ENCODE measurements at regions not wholly inside any gene's neighbourhood (a gene's known extent, or its start where the extent isn't known, plus 50 kb on each side); places are given as distances from the start of the nearest gene placed in this dataset.

DNA sequence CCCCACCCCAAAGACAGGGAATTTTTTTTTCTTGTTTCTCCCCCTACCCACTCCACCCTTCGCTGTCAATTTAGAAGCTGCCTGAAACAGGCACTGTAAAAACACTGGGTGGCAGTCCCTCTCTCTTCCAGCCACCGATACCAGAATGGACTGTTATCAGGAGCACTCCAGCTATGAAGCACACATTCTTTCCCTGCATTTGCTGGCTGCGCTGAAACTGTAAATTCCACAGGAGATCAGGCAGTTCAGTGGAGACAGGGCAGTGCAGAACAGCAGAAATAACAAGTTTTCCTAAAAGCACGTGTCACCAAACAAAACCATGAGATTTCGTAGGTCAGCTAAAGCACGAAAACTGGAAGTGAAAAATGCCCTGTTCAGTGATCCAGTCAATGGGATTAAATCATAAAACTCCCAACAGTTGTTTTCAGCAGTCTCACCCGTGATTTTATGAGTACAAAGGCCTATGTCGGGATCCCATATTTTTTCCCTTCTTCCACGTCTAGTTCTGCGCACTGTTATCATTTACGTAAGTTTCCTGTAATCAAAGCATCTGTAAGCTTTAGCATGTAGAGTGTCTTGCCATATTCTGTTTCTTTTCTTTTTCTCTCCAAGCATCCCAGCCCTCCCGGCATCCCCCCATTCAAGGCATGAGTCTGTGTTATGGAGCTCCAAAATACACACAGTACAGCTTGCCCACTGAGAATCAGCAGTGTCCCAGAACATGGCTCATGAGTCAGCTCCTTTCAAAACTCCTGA, 359.9 kb upstream of the EPHA7 start:
- no peaks in the 10 kb centered on the region for H3K27me3 ChIP-seq (ENCODE audit: control insufficient read depth in 1 of 2, insufficient read depth in 2 of 2, low read length in 2 of 2)
- H3K36me3 ChIP-seq (ENCODE audit: control insufficient read depth in 2 of 2, insufficient read depth in 2 of 2, low read length in 1 of 2), result no peaks in the 10 kb centered on the region
- no peak overlapping the region for H3K4me3 ChIP-seq (ENCODE audit: low read depth in 1 of 2, low read length in 2 of 2)
- H3K4me1 ChIP-seq (ENCODE audit: control insufficient read depth in 2 of 2, insufficient read depth in 2 of 2, low read length in 1 of 2), result no peaks in the 10 kb centered on the region
- WGBS, 2 donors, result 59 to 60% methylated on average over 12 of the region's 12 CpGs
- no peak overlapping the region for H3K27ac ChIP-seq (ENCODE audit: low read depth in 2 of 2, low read length in 1 of 2)
- peaks cover 0 to 3% of the 10 kb centered on the region in 2 donors for H3K9me3 ChIP-seq (ENCODE audit: control insufficient read depth in 2 of 2, insufficient read depth in 1 of 2, low read depth in 1 of 2, low read length in 1 of 2)

- no peaks in the 10 kb centered on the region for H3K9me3 ChIP-seq (ENCODE audit: control insufficient read depth in 2 of 2, insufficient read depth in 1 of 2, low read depth in 1 of 2, low read length in 1 of 2)
- H3K27ac ChIP-seq (ENCODE audit: low read depth in 2 of 2, low read length in 1 of 2), result no peak overlapping the region
- no peaks in the 10 kb centered on the region for H3K27me3 ChIP-seq (ENCODE audit: control insufficient read depth in 1 of 2, insufficient read depth in 2 of 2, low read length in 2 of 2)
- no peaks in the 10 kb centered on the region for H3K4me1 ChIP-seq (ENCODE audit: control insufficient read depth in 2 of 2, insufficient read depth in 2 of 2, low read length in 1 of 2)
- no peaks in the 10 kb centered on the region for H3K36me3 ChIP-seq (ENCODE audit: control insufficient read depth in 2 of 2, insufficient read depth in 2 of 2, low read length in 1 of 2)
- 91 to 94% methylated on average over 2 of the region's 2 CpGs for WGBS, 2 donors
- no peak overlapping the region for H3K4me3 ChIP-seq (ENCODE audit: low read depth in 1 of 2, low read length in 2 of 2)
These were observed 339.8 kb upstream of the EPHA7 start for GRCh38 chr6:93759190-93759589.

GRCh38 chr6:93751969-93752368, 332.6 kb upstream of the EPHA7 start:
- no peak overlapping the region for H3K4me3 ChIP-seq (ENCODE audit: low read depth in 1 of 2, low read length in 2 of 2)
- H3K36me3 ChIP-seq (ENCODE audit: control insufficient read depth in 2 of 2, insufficient read depth in 2 of 2, low read length in 1 of 2), result no peaks in the 10 kb centered on the region
- H3K27me3 ChIP-seq (ENCODE audit: control insufficient read depth in 1 of 2, insufficient read depth in 2 of 2, low read length in 2 of 2), result no peaks in the 10 kb centered on the region
- H3K9me3 ChIP-seq (ENCODE audit: control insufficient read depth in 2 of 2, insufficient read depth in 1 of 2, low read depth in 1 of 2, low read length in 1 of 2), result no peaks in the 10 kb centered on the region
- H3K4me1 ChIP-seq (ENCODE audit: control insufficient read depth in 2 of 2, insufficient read depth in 2 of 2, low read length in 1 of 2), result no peaks in the 10 kb centered on the region
- 38 to 41% methylated on average over 2 of the region's 2 CpGs for WGBS, 2 donors
- no peak overlapping the region for H3K27ac ChIP-seq (ENCODE audit: low read depth in 2 of 2, low read length in 1 of 2)

GRCh38 chr6:93749930-93750329, 330.6 kb upstream of the EPHA7 start:
- Histone ChIP-seq H3K4me1 (ENCODE audit: control insufficient read depth in 2 of 2, insufficient read depth in 2 of 2, low read length in 1 of 2) (no peaks in the 10 kb centered on the region), H3K27me3 (ENCODE audit: control insufficient read depth in 1 of 2, insufficient read depth in 2 of 2, low read length in 2 of 2) (no peaks in the 10 kb centered on the region), H3K4me3 (ENCODE audit: low read depth in 1 of 2, low read length in 2 of 2) (no peak overlapping the region), H3K36me3 (ENCODE audit: control insufficient read depth in 2 of 2, insufficient read depth in 2 of 2, low read length in 1 of 2) (no peaks in the 10 kb centered on the region), H3K9me3 (ENCODE audit: control insufficient read depth in 2 of 2, insufficient read depth in 1 of 2, low read depth in 1 of 2, low read length in 1 of 2) (no peaks in the 10 kb centered on the region), H3K27ac (ENCODE audit: low read depth in 2 of 2, low read length in 1 of 2) (no peak overlapping the region)
- 49 to 57% methylated on average over 2 of the region's 2 CpGs for whole genome bisulfite sequencing, 2 donors

GRCh38 chr6:93749191-93749590, 329.8 kb upstream of the EPHA7 start:
- Histone ChIP-seq H3K36me3 (ENCODE audit: control insufficient read depth in 2 of 2, insufficient read depth in 2 of 2, low read length in 1 of 2) (no peaks in the 10 kb centered on the region), H3K27me3 (ENCODE audit: control insufficient read depth in 1 of 2, insufficient read depth in 2 of 2, low read length in 2 of 2) (no peaks in the 10 kb centered on the region), H3K4me3 (ENCODE audit: low read depth in 1 of 2, low read length in 2 of 2) (no peak overlapping the region), H3K27ac (ENCODE audit: low read depth in 2 of 2, low read length in 1 of 2) (no peak overlapping the region), H3K4me1 (ENCODE audit: control insufficient read depth in 2 of 2, insufficient read depth in 2 of 2, low read length in 1 of 2) (no peaks in the 10 kb centered on the region), H3K9me3 (ENCODE audit: control insufficient read depth in 2 of 2, insufficient read depth in 1 of 2, low read depth in 1 of 2, low read length in 1 of 2) (no peaks in the 10 kb centered on the region)

DNA sequence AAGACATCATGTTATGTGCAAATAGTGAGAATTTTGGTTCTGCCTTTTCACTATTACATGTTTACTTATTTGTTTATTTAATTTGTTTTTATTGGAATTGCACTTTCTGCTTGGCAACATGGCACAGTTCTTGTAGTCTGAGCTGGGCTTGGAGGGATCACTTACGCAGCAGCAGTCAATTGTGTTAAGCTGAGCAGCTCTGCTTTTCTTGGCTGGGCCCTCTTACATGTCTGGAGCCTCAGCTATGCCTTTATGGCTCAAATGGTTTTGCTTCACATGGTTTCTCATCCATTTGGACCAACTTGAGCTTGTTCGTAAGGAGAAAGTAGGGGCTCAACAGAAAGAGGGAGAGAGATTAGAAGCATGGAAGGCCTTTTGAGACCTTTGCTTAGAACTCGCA, 327.5 kb upstream of the EPHA7 start:
- WGBS, 2 donors, result 88 to 91% methylated on average over 3 of the region's 3 CpGs
- H3K9me3 ChIP-seq (ENCODE audit: control insufficient read depth in 2 of 2, insufficient read depth in 1 of 2, low read depth in 1 of 2, low read length in 1 of 2), result no peaks in the 10 kb centered on the region
- no peaks in the 10 kb centered on the region for H3K36me3 ChIP-seq (ENCODE audit: control insufficient read depth in 2 of 2, insufficient read depth in 2 of 2, low read length in 1 of 2)
- H3K27ac ChIP-seq (ENCODE audit: low read depth in 2 of 2, low read length in 1 of 2), result no peak overlapping the region
- no peak overlapping the region for H3K4me3 ChIP-seq (ENCODE audit: low read depth in 1 of 2, low read length in 2 of 2)
- H3K27me3 ChIP-seq (ENCODE audit: control insufficient read depth in 1 of 2, insufficient read depth in 2 of 2, low read length in 2 of 2), result no peaks in the 10 kb centered on the region
- no peaks in the 10 kb centered on the region for H3K4me1 ChIP-seq (ENCODE audit: control insufficient read depth in 2 of 2, insufficient read depth in 2 of 2, low read length in 1 of 2)

- Histone ChIP-seq H3K27me3 (ENCODE audit: control insufficient read depth in 1 of 2, insufficient read depth in 2 of 2, low read length in 2 of 2) (no peaks in the 10 kb centered on the region), H3K9me3 (ENCODE audit: control insufficient read depth in 2 of 2, insufficient read depth in 1 of 2, low read depth in 1 of 2, low read length in 1 of 2) (no peaks in the 10 kb centered on the region), H3K36me3 (ENCODE audit: control insufficient read depth in 2 of 2, insufficient read depth in 2 of 2, low read length in 1 of 2) (no peaks in the 10 kb centered on the region), H3K27ac (ENCODE audit: low read depth in 2 of 2, low read length in 1 of 2) (no peak overlapping the region), H3K4me1 (ENCODE audit: control insufficient read depth in 2 of 2, insufficient read depth in 2 of 2, low read length in 1 of 2) (no peaks in the 10 kb centered on the region), H3K4me3 (ENCODE audit: low read depth in 1 of 2, low read length in 2 of 2) (no peak overlapping the region)
- WGBS, 2 donors, result 73 to 81% methylated on average over 2 of the region's 2 CpGs
These were observed 325.9 kb upstream of the EPHA7 start for GRCh38 chr6:93745306-93745705.

GRCh38 chr6:93735099-93735498, 315.7 kb upstream of the EPHA7 start:
- WGBS, 2 donors, result 68 to 70% methylated on average over 3 of the region's 3 CpGs
- no peak overlapping the region for H3K4me3 ChIP-seq (ENCODE audit: low read depth in 1 of 2, low read length in 2 of 2)
- no peak overlapping the region for H3K27ac ChIP-seq (ENCODE audit: low read depth in 2 of 2, low read length in 1 of 2)

DNA sequence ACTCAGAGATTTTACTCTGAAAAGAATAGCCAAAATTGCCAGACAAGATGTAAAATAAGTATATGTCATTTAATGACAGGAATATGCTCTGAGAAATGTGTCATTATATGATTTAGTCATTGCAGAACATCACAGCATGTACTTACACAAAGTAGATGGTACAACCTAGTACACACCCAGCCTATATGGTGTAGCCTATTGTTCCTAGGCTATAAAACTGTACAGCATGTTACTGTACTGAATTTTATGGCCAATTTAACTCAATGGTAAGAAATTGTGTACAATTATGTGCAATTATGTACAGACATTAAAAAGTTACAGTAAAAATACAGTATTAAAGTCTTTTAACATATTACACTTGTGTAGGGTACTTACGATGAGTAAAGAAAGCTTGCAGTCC, 311.9 kb upstream of the EPHA7 start:
- Histone ChIP-seq H3K27me3 (ENCODE audit: control insufficient read depth in 1 of 2, insufficient read depth in 2 of 2, low read length in 2 of 2) (no peaks in the 10 kb centered on the region), H3K27ac (ENCODE audit: low read depth in 2 of 2, low read length in 1 of 2) (no peak overlapping the region), H3K4me1 (ENCODE audit: control insufficient read depth in 2 of 2, insufficient read depth in 2 of 2, low read length in 1 of 2) (no peaks in the 10 kb centered on the region), H3K9me3 (ENCODE audit: control insufficient read depth in 2 of 2, insufficient read depth in 1 of 2, low read depth in 1 of 2, low read length in 1 of 2) (no peaks in the 10 kb centered on the region), H3K4me3 (ENCODE audit: low read depth in 1 of 2, low read length in 2 of 2) (no peak overlapping the region), H3K36me3 (ENCODE audit: control insufficient read depth in 2 of 2, insufficient read depth in 2 of 2, low read length in 1 of 2) (no peaks in the 10 kb centered on the region)
- WGBS, 2 donors, result 88 to 93% methylated on average over 1 of the region's 1 CpG

More at GRCh38 chr6:93735099-93735498, 315.7 kb upstream of the EPHA7 start:
- Histone ChIP-seq H3K36me3 (ENCODE audit: control insufficient read depth in 2 of 2, insufficient read depth in 2 of 2, low read length in 1 of 2) (no peaks in the 10 kb centered on the region), H3K9me3 (ENCODE audit: control insufficient read depth in 2 of 2, insufficient read depth in 1 of 2, low read depth in 1 of 2, low read length in 1 of 2) (no peaks in the 10 kb centered on the region), H3K4me1 (ENCODE audit: control insufficient read depth in 2 of 2, insufficient read depth in 2 of 2, low read length in 1 of 2) (no peaks in the 10 kb centered on the region), H3K27me3 (ENCODE audit: control insufficient read depth in 1 of 2, insufficient read depth in 2 of 2, low read length in 2 of 2) (no peaks in the 10 kb centered on the region)

- H3K27ac ChIP-seq (ENCODE audit: low read depth in 2 of 2, low read length in 1 of 2), result no peak overlapping the region
- no peaks in the 10 kb centered on the region for H3K27me3 ChIP-seq (ENCODE audit: control insufficient read depth in 1 of 2, insufficient read depth in 2 of 2, low read length in 2 of 2)
- H3K9me3 ChIP-seq (ENCODE audit: control insufficient read depth in 2 of 2, insufficient read depth in 1 of 2, low read depth in 1 of 2, low read length in 1 of 2), result no peaks in the 10 kb centered on the region
- H3K36me3 ChIP-seq (ENCODE audit: control insufficient read depth in 2 of 2, insufficient read depth in 2 of 2, low read length in 1 of 2), result no peaks in the 10 kb centered on the region
- WGBS, 2 donors, result 52 to 55% methylated on average over 2 of the region's 2 CpGs
- H3K4me3 ChIP-seq (ENCODE audit: low read depth in 1 of 2, low read length in 2 of 2), result no peak overlapping the region
- H3K4me1 ChIP-seq (ENCODE audit: control insufficient read depth in 2 of 2, insufficient read depth in 2 of 2, low read length in 1 of 2), result no peaks in the 10 kb centered on the region
These were observed 308.8 kb upstream of the EPHA7 start for GRCh38 chr6:93728150-93728549.

All from esophagus (tissue), 2 donors.